ENCODE measurements at regions not wholly inside any gene's neighbourhood (a gene's known extent, or its start where the extent isn't known, plus 50 kb on each side); places are given as distances from the start of the nearest gene placed in this dataset.
"Not testable (repeated sequence)": the region's sequence is repeated elsewhere in the genome, so short reads cannot be mapped to it uniquely, and the experiment has no call there.

- DNase-seq = no peak
Measured at GRCh38 chr2:199216253-199216652, 241.5 kb downstream of the SATB2 start.

GRCh38 chr2:199207011-199207410 is 250.7 kb downstream of the SATB2 start:
- no peak for DNase-seq

GRCh38 chr2:199206536-199206935 is 251.2 kb downstream of the SATB2 start:
- no peak for DNase-seq

GRCh38 chr2:199202964-199203363 is 254.8 kb downstream of the SATB2 start:
- no peak for DNase-seq

- no peak for DNase-seq
Measured at GRCh38 chr2:199201539-199201938, 256.2 kb downstream of the SATB2 start.

GRCh38 chr2:199199797-199200196 is 257.9 kb downstream of the SATB2 start:
- no peak for DNase-seq

- DNase-seq = peak; percentile 18
Measured at GRCh38 chr2:199197448-199197847, 260.3 kb downstream of the SATB2 start.

GRCh38 chr2:199196686-199197085 is 261.1 kb downstream of the SATB2 start:
- DNase-seq = no peak

GRCh38 chr2:199195927-199196502 is 261.7 kb downstream of the SATB2 start:
- no peak for DNase-seq

- DNase-seq = no peak
Measured at GRCh38 chr2:199191461-199191860, 266.3 kb downstream of the SATB2 start.

GRCh38 chr2:199189229-199189628 is 268.5 kb downstream of the SATB2 start:
- no peak for DNase-seq

- DNase-seq = no peak
Measured at GRCh38 chr2:199186301-199186751, 271.4 kb downstream of the SATB2 start.

GRCh38 chr2:199185174-199185573 is 272.6 kb downstream of the SATB2 start:
- DNase-seq = not testable (repeated sequence)

- DNase-seq = no peak
Measured at GRCh38 chr2:199163613-199164458, 293.9 kb downstream of the SATB2 start.

- DNase-seq = no peak
Measured at GRCh38 chr2:199160677-199161465, 296.9 kb downstream of the SATB2 start.

- DNase-seq = no peak
Measured at GRCh38 chr2:199160081-199160480, 297.7 kb downstream of the SATB2 start.

GRCh38 chr2:199148076-199148845 is 309.5 kb downstream of the SATB2 start:
- no peak for DNase-seq

- no peak for DNase-seq
Measured at GRCh38 chr2:199147216-199147615, 310.5 kb downstream of the SATB2 start.

GRCh38 chr2:199144546-199144945 is 313.2 kb downstream of the SATB2 start:
- no peak for DNase-seq

- no peak for DNase-seq
Measured at GRCh38 chr2:199144036-199144435, 313.7 kb downstream of the SATB2 start.

- no peak for DNase-seq
Measured at GRCh38 chr2:199136681-199137080, 321.1 kb downstream of the SATB2 start.

- no peak for DNase-seq
Measured at GRCh38 chr2:199136242-199136641, 321.5 kb downstream of the SATB2 start.

- no peak for DNase-seq
Measured at GRCh38 chr2:199131876-199132275, 325.9 kb downstream of the SATB2 start.
